NCI-H524 treated with DMSO at 0.1 percent for 48 hours (cell line): ENCODE measurements at regions not wholly inside any gene's neighbourhood (a gene's known extent, or its start where the extent isn't known, plus 50 kb on each side); places are given as distances from the start of the nearest gene placed in this dataset.

Experiments
- DNase-seq: peaks from one replicate; lab custom pipeline; 2025; lab: John Stamatoyannopoulos, UW

GRCh38 chr4:181418496-181418895 is 824.7 kb upstream of the TENM3 start:
- no peak for DNase-seq

GRCh38 chr4:181420950-181421349 is 822.3 kb upstream of the TENM3 start:
- no peak for DNase-seq

DNA sequence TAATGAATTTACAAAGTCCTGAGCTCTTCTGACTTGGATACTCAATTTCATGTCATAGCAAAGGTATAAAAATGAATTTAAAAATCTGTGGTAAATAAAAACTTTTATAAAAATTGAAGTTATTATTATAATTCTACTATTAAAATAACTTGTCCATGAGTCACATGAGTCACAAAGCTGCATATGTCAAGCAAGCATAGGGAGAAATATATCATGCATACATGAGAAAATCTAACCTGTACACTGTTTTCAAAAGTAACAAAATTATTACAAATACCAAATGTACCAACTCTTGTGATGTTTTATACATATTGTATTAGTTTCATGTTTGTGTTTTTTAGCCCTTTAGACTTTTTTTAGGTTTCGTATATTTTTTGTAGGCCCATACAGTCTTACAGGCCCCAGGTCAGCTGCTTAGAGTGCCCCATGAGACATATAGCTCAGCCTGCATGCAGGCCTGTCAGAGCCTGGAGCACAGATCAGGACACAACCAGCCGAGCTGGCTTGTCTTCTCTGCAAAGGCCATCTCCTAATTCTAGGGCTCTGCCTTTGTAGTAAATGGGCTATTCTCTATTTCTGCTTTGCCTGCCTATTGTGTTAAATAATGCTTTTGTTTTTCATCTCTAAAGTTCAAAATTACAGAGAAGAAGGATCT is 818.7 kb upstream of the TENM3 start:
- DNase-seq: no peak

DNA sequence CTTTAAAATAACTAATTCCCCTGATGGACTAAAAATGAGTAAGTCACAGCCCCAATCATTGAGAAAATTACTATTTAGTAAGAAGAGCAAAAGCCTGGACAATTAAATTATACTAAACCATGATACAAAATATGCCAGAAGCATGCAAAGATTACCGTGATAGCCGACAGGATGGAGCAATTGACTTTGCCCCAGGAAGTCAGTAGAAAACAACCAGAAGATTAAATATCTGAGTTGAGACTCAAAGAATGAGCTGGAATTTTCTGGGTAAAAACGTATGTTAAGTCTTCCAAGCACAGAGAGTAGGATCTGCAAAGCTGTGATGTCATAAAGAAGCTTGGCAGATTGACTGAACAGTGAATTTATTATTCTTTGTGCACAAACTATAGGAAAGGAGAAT is 816.1 kb upstream of the TENM3 start:
- no peak for DNase-seq

DNA sequence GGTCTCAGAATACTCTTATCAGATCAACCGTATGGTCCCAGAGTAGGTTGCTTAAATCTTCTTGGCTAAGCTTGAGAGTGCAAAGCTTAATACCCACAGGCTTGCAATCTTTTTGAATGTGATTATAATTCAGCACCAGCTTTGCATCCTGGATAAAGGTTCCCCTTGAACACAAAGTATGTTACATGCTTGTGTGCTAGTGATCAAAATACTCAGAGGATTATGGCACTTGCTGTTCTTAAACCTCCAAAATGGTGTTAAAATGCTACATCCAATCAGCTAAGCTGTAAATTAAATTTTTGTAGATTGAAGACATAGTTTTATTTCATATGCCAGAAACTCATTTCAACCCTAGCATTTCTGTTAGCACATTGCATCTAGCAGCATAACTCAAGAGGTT is 812.2 kb upstream of the TENM3 start:
- DNase-seq: no peak

- no peak for DNase-seq
Measured at GRCh38 chr4:181431661-181432060, 811.5 kb upstream of the TENM3 start.

DNA sequence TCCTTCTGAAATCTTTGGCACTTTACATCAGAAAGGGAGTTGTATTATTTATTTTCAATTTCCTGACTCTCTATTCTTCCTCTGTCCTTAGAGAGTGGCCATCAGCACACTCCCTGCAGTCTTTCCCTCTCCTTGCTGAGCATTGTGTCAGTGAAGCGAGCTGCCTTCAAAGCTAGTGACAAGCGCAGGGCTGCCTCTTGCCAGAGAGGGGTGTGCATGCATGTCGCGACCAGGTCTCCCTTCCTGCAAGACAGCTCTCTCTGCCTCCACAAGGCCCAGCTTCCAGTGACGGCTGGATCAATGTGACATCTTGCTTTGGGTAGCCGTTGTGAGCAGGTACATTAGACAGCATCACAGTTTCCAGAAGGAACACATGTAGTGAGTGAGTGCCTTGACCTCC is 810.9 kb upstream of the TENM3 start:
- DNase-seq: no peak

DNA sequence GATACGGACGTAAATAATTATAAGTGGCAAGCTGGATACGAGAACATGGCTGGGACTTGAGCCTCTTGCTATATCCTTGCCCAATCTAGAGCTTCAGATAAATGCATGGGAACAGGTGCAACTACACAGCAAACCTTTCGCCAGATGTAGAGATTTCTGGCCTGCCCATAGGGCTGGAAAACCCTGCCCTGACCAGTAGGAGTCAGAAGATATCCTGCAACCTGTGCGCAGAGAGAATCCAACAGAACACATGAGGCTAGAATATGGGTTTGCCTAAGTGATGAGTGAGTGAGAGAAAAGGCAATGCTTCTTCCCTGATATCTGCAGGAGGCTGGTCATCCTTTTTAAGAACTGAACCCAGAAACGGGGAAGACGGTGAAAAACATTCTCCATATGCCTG is 805.3 kb upstream of the TENM3 start:
- DNase-seq: no peak

- DNase-seq: no peak
Measured at GRCh38 chr4:181438641-181439040, 804.6 kb upstream of the TENM3 start.

GRCh38 chr4:181443021-181443420 is 800.2 kb upstream of the TENM3 start:
- no peak for DNase-seq

GRCh38 chr4:181465826-181466225 is 777.4 kb upstream of the TENM3 start:
- no peak for DNase-seq

GRCh38 chr4:181468451-181468850 is 774.8 kb upstream of the TENM3 start:
- no peak for DNase-seq

- no peak for DNase-seq
Measured at GRCh38 chr4:181470306-181470705, 772.9 kb upstream of the TENM3 start.

- no peak for DNase-seq
Measured at GRCh38 chr4:181475359-181475758, 767.8 kb upstream of the TENM3 start.

GRCh38 chr4:181475781-181476507 is 767.3 kb upstream of the TENM3 start:
- DNase-seq: no peak

GRCh38 chr4:181476508-181476890 is 766.7 kb upstream of the TENM3 start:
- DNase-seq: no peak

GRCh38 chr4:181477591-181477990 is 765.6 kb upstream of the TENM3 start:
- no peak for DNase-seq

- no peak for DNase-seq
Measured at GRCh38 chr4:181478656-181479055, 764.5 kb upstream of the TENM3 start.

GRCh38 chr4:181479141-181479540 is 764.1 kb upstream of the TENM3 start:
- DNase-seq: no peak

GRCh38 chr4:181484396-181484795 is 758.8 kb upstream of the TENM3 start:
- no peak for DNase-seq

DNA sequence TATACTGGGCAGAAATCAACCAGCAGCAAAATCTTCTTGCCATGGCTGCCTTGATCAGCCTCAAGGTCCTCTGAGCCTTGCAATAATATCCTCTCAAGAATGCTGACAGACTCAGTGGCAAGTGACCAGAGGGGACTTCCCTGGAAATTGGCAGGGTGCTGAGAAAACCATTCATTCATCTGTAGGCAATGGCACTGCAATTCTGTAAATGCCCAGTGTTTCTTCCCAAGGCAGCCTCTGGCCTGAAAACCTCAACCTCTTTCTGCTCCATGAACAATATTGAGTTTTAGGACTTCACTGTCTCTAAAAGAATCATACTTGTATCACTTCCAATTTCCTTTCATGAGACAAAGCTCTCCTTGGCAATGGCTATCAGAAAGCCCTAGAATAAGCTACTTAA is 754.3 kb upstream of the TENM3 start:
- DNase-seq: no peak

DNA sequence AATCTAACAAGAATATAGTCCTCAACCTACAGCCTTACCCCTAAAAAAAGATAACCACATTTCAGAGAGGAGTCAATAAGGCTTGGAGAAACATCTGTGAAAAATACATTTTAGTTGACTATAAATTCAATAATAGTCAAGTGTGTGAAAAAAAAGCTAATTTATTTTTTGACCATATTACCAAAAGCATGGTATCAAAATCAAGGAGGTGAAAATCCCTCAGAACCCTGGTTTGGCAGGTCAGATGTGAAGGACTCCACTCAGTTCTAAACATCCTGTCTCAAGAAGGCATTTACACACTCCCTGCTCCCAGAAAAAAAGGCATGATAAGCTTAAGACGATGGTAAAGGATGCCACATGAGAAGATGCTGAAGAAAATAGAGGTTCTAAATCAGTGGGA is 745.1 kb upstream of the TENM3 start:
- no peak for DNase-seq

GRCh38 chr4:181502611-181503010 is 740.6 kb upstream of the TENM3 start:
- DNase-seq: no peak
